ENCODE measurements at regions not wholly inside any gene's neighbourhood (a gene's known extent, or its start where the extent isn't known, plus 50 kb on each side); places are given as distances from the start of the nearest gene placed in this dataset.

GRCh38 chr13:50280441-50280937, 265.2 kb downstream of the KCNRG start:
- no peak for TF ChIP-seq CTCF (conservative IDR thresholded peaks at IDR 0.05; ENCODE audit: low read depth, low read length)
- no peak overlapping the region for H3K4me3 ChIP-seq (ENCODE audit: low read length)
- DNase-seq (ENCODE audit: low read depth): no peak

GRCh38 chr13:50282016-50282415, 266.8 kb downstream of the KCNRG start:
- TF ChIP-seq CTCF (conservative IDR thresholded peaks at IDR 0.05; ENCODE audit: low read depth, low read length): no peak
- DNase-seq (ENCODE audit: low read depth): no peak
- H3K4me3 ChIP-seq (ENCODE audit: low read length): no peak overlapping the region

- no peak for TF ChIP-seq CTCF (conservative IDR thresholded peaks at IDR 0.05; ENCODE audit: low read depth, low read length)
- no peak for DNase-seq (ENCODE audit: low read depth)
- H3K4me3 ChIP-seq (ENCODE audit: low read length): no peak overlapping the region
Observed at GRCh38 chr13:50283017-50283416, 267.8 kb downstream of the KCNRG start.

GRCh38 chr13:50284540-50284939, 269.3 kb downstream of the KCNRG start:
- TF ChIP-seq CTCF (conservative IDR thresholded peaks at IDR 0.05; ENCODE audit: low read depth, low read length): no peak
- no peak for DNase-seq (ENCODE audit: low read depth)
- no peak overlapping the region for H3K4me3 ChIP-seq (ENCODE audit: low read length)

GRCh38 chr13:50285283-50285682, 270.0 kb downstream of the KCNRG start:
- no peak overlapping the region for H3K4me3 ChIP-seq (ENCODE audit: low read length)
- TF ChIP-seq CTCF (conservative IDR thresholded peaks at IDR 0.05; ENCODE audit: low read depth, low read length): no peak
- DNase-seq (ENCODE audit: low read depth): no peak

- H3K4me3 ChIP-seq (ENCODE audit: low read length): no peak overlapping the region
- no peak for DNase-seq (ENCODE audit: low read depth)
- TF ChIP-seq CTCF (conservative IDR thresholded peaks at IDR 0.05; ENCODE audit: low read depth, low read length): no peak
Observed at GRCh38 chr13:50286324-50286723, 271.1 kb downstream of the KCNRG start.

- H3K4me3 ChIP-seq (ENCODE audit: low read length): no peak overlapping the region
- DNase-seq (ENCODE audit: low read depth): no peak
- TF ChIP-seq CTCF (conservative IDR thresholded peaks at IDR 0.05; ENCODE audit: low read depth, low read length): no peak
Observed at GRCh38 chr13:50290186-50290585, 274.9 kb downstream of the KCNRG start.
